Stomach (tissue), 8 donors: ENCODE measurements at regions not wholly inside any gene's neighbourhood (a gene's known extent, or its start where the extent isn't known, plus 50 kb on each side); places are given as distances from the start of the nearest gene placed in this dataset.
A peak's percentile ranks its signal among the peaks of the same experiment; 100 is the strongest.

Source experiments
- DNase-seq, 2 donors: peaks; one replicate each; pipeline versions ENCODE4 v3.0.0 to v3.0.0-alpha.2; 2013 to 2019
- H3K27ac ChIP-seq, 5 donors: fragments of 200-600 bp in 4 of 5; sonication (generic) in 4 of 5; one replicate each; pipeline ENCODE4 v1.5.1; 2013 to 2019; ENCODE audit warnings: mild to moderate bottlenecking in 1 of 5, moderate library complexity in 1 of 5
- H3K27me3 ChIP-seq, 3 donors: fragments of 200-600 bp; sonication (generic); one replicate each; pipeline ENCODE4 v1.5.1; 2017 to 2019; ENCODE audit warnings: mixed run types in 1 of 3
- H3K36me3 ChIP-seq, 4 donors: fragments of 200-600 bp; sonication (generic); 1 replicate in 3 of 4; 2 replicates in 1 of 4; pipeline ENCODE4 v1.5.1; 2016 to 2019
- H3K4me1 ChIP-seq, 4 donors: fragments of 200-600 bp; sonication (generic); one replicate each; pipeline ENCODE4 v1.5.1; 2016 to 2019
- H3K4me3 ChIP-seq, 4 donors: fragments of 200-600 bp; sonication (generic) in 3 of 4; one replicate each; pipeline ENCODE4 v1.5.1; 2016 to 2019; ENCODE audit warnings: mild to moderate bottlenecking in 1 of 4
- H3K9me3 ChIP-seq, 4 donors: fragments of 200-600 bp; sonication (generic); one replicate each; pipeline ENCODE4 v1.5.1; 2016 to 2019
- CTCF ChIP-seq, 7 experiments: fragments of 450-650 bp in 4 of 7; fragments of 200-600 bp in 3 of 7; sonication (generic) in 3 of 7; IDR thresholded peaks; one replicate each; pipeline ENCODE4 v1.5.1; 2016 to 2019; ENCODE audit warnings: antibody characterized with exemption in 7 of 7, control low read depth in 2 of 7, mild to moderate bottlenecking in 1 of 7
- EP300 ChIP-seq: sonication (generic); formaldehyde crosslinking; IDR thresholded peaks from one replicate; pipeline ENCODE4 v1.6.1; 2017; ENCODE audit warnings: antibody characterized with exemption
- POLR2A ChIP-seq, 4 donors: fragments of 450-650 bp; IDR thresholded peaks; one replicate each; pipeline ENCODE4 v1.6.1; 2016; ENCODE audit warnings: antibody characterized with exemption in 4 of 4, control low read depth in 2 of 4, mild to moderate bottlenecking in 1 of 4, moderate library complexity in 1 of 4
- POLR2AphosphoS5 ChIP-seq, 3 donors: sonication (generic); formaldehyde crosslinking; IDR thresholded peaks; one replicate each; pipeline ENCODE4 v1.6.1; 2016; ENCODE audit warnings: antibody characterized with exemption in 3 of 3
- WGBS, 5 donors: extraction: QIAGEN DNeasy Blood & Tissue Kit in 3 of 5; methylation state at CpG; one replicate each; pipeline versions ENCODE4 v1.1.5 to v1.1.7; 2013 to 2018; 5-methylcytosine and 5-hydroxymethylcytosine counted together
- intact Hi-C: fragments of 100-400 bp; cut with DNase I; formaldehyde crosslinking; loops from one replicate; pipeline ENCODE4 v1.15.1; 2023; ENCODE audit warnings: low total_unique reads
- donor health status: healthy with polysubstance abuse.
- donor health status: Bipolar disorder and iron deficiency.
- donor health status: healthy.

GRCh38 chr10:88149906-88150305 lies 286.5 kb downstream of the PTEN start:
- 65 to 91% (median 77%) methylated on average over 1 of the region's 1 CpG for WGBS, 5 donors
- TF ChIP-seq CTCF (IDR thresholded peaks at IDR 0.05): no peak
- TF ChIP-seq POLR2AphosphoS5 (IDR thresholded peaks at IDR 0.05): no peak
- TF ChIP-seq POLR2A (IDR thresholded peaks at IDR 0.05): no peak
- TF ChIP-seq EP300: no peak
- DNase-seq: no peak
- intact Hi-C loops: no loop called here
- no peaks in the 10 kb centered on the region for H3K9me3 ChIP-seq
- no peaks in the 10 kb centered on the region for H3K27me3 ChIP-seq
- no peaks in the 10 kb centered on the region for H3K36me3 ChIP-seq
- H3K27ac ChIP-seq: no peak overlapping the region
- peaks cover 0 to 5% (median 0%) of the 10 kb centered on the region in 4 donors for H3K4me1 ChIP-seq
- H3K4me3 ChIP-seq: no peak overlapping the region

GRCh38 chr10:88150339-88150738 lies 286.9 kb downstream of the PTEN start:
- intact Hi-C loops: no loop called here

GRCh38 chr10:88152728-88153133 lies 289.3 kb downstream of the PTEN start:
- intact Hi-C loops: no loop called here
- no peak for TF ChIP-seq EP300
- no peak for TF ChIP-seq POLR2AphosphoS5 (IDR thresholded peaks at IDR 0.05)
- no peak for TF ChIP-seq POLR2A (IDR thresholded peaks at IDR 0.05)
- no peak for TF ChIP-seq CTCF (IDR thresholded peaks at IDR 0.05)
- 58 to 87% (median 67%) methylated on average over 1 of the region's 1 CpG for WGBS, 5 donors
- Histone ChIP-seq H3K36me3 (no peaks in the 10 kb centered on the region), H3K4me1 (peaks cover 0 to 10% (median 2%) of the 10 kb centered on the region in 4 donors), H3K9me3 (no peaks in the 10 kb centered on the region), H3K27me3 (no peaks in the 10 kb centered on the region), H3K27ac (peak overlapping the region in 1 of 5 donors; percentile 33), H3K4me3 (no peak overlapping the region)
- peak in 1 of 2 donors; percentile 29 for DNase-seq

More at GRCh38 chr10:88150339-88150738, 286.9 kb downstream of the PTEN start:
- WGBS, 5 donors: 92 to 94% (median 93%) methylated on average over 3 of the region's 3 CpGs
- no peaks in the 10 kb centered on the region for H3K9me3 ChIP-seq
- no peaks in the 10 kb centered on the region for H3K27me3 ChIP-seq
- no peaks in the 10 kb centered on the region for H3K36me3 ChIP-seq
- TF ChIP-seq EP300 (no peak), CTCF (IDR thresholded peaks at IDR 0.05) (no peak), POLR2A (IDR thresholded peaks at IDR 0.05) (no peak), POLR2AphosphoS5 (IDR thresholded peaks at IDR 0.05) (no peak)
- peaks cover 0 to 5% (median 0%) of the 10 kb centered on the region in 4 donors for H3K4me1 ChIP-seq
- DNase-seq: no peak
- no peak overlapping the region for H3K27ac ChIP-seq
- H3K4me3 ChIP-seq: no peak overlapping the region

GRCh38 chr10:88154596-88155250 lies 291.3 kb downstream of the PTEN start:
- Histone ChIP-seq H3K27ac (no peak overlapping the region), H3K4me1 (peaks cover 0 to 26% (median 8%) of the 10 kb centered on the region in 4 donors), H3K27me3 (no peaks in the 10 kb centered on the region), H3K4me3 (no peak overlapping the region), H3K36me3 (no peaks in the 10 kb centered on the region), H3K9me3 (no peaks in the 10 kb centered on the region)
- intact Hi-C loops: no loop called here
- no peak for TF ChIP-seq EP300
- no peak for TF ChIP-seq CTCF (IDR thresholded peaks at IDR 0.05)
- TF ChIP-seq POLR2A (IDR thresholded peaks at IDR 0.05): no peak
- no peak for TF ChIP-seq POLR2AphosphoS5 (IDR thresholded peaks at IDR 0.05)
- 80 to 85% (median 84%) methylated on average over 6 of the region's 6 CpGs for WGBS, 5 donors
- DNase-seq: no peak
